DND-41 (cell line): ENCODE measurements at regions not wholly inside any gene's neighbourhood (a gene's known extent, or its start where the extent isn't known, plus 50 kb on each side); places are given as distances from the start of the nearest gene placed in this dataset.

ENCODE experiments used
- ATAC-seq: fragments of 200-7000 bp; cut with Tn5 transposase; 3 replicates; pipeline ENCODE4 v1.9.1; 2021; ENCODE audit warnings: low read depth; ENCODE audit not compliant: insufficient read depth
- DNase-seq: peaks from one replicate; pipeline ENCODE4 v3.0.0-alpha.2; 2020
- H2AFZ ChIP-seq: 2 replicates; pipeline ENCODE4 v1.6.0; 2012; ENCODE audit warnings: low read depth, low read length
- H3K27ac ChIP-seq: 2 replicates; pipeline ENCODE4 v1.5.1; 2012; ENCODE audit warnings: low read length, inconsistent platforms
- H3K27me3 ChIP-seq: fragments of 200-600 bp; sonication (generic); 2 replicates; pipeline ENCODE4 v1.6.0; 2012; ENCODE audit warnings: low read length, mild to moderate bottlenecking, inconsistent platforms; ENCODE audit not compliant: insufficient read depth, poor library complexity
- H3K36me3 ChIP-seq: 2 replicates; pipeline ENCODE4 v1.5.1; 2012; ENCODE audit warnings: low read length, inconsistent platforms; ENCODE audit not compliant: insufficient read depth
- H3K4me1 ChIP-seq: 2 replicates; pipeline ENCODE4 v1.5.1; 2012; ENCODE audit warnings: mild to moderate bottlenecking, low read length; ENCODE audit not compliant: insufficient read depth
- H3K4me2 ChIP-seq: 2 replicates; pipeline ENCODE4 v1.6.0; 2012; ENCODE audit warnings: mild to moderate bottlenecking, moderate library complexity, low read length, inconsistent platforms; ENCODE audit not compliant: insufficient read depth
- H3K4me3 ChIP-seq, 2 experiments: fragments of 200-600 bp in 1 of 2; shearing (Covaris generic) in 1 of 2; 2 replicates each; pipeline ENCODE4 v1.5.1; 2012 to 2016; ENCODE audit warnings: inconsistent platforms in 2 of 2, low read length in 2 of 2, mild to moderate bottlenecking in 2 of 2, low read depth in 1 of 2, moderate library complexity in 1 of 2
- H3K79me2 ChIP-seq: 2 replicates; pipeline ENCODE4 v1.6.0; 2012; ENCODE audit warnings: low read length, inconsistent platforms; ENCODE audit not compliant: insufficient read depth
- H3K9ac ChIP-seq: 2 replicates; pipeline ENCODE4 v1.6.0; 2012; ENCODE audit warnings: low read depth, mild to moderate bottlenecking, inconsistent platforms, low read length, moderate library complexity
- H3K9me3 ChIP-seq: 2 replicates; pipeline ENCODE4 v1.5.1; 2012; ENCODE audit warnings: low read length, moderate library complexity, mild to moderate bottlenecking, inconsistent platforms; ENCODE audit not compliant: insufficient read depth, severe bottlenecking
- H4K20me1 ChIP-seq: 2 replicates; pipeline ENCODE4 v1.6.0; 2012; ENCODE audit warnings: low read length; ENCODE audit not compliant: insufficient read depth
- EZH2 ChIP-seq: IDR thresholded peaks from 3 replicates; pipeline ENCODE4 v1.6.1; 2012; ENCODE audit warnings: borderline replicate concordance, low read depth, mild to moderate bottlenecking, moderate library complexity, low read length, inconsistent platforms; ENCODE audit not compliant: severe bottlenecking
- TF ChIP-seq, protein P1 (sequence below): IDR thresholded peaks from 2 replicates; pipeline ENCODE4 v1.5.1; 2012; ENCODE audit warnings: borderline replicate concordance, low read length, moderate library complexity, mild to moderate bottlenecking; ENCODE audit not compliant: poor library complexity, severe bottlenecking; ENCODE audit errors: extremely low read depth

DNA sequence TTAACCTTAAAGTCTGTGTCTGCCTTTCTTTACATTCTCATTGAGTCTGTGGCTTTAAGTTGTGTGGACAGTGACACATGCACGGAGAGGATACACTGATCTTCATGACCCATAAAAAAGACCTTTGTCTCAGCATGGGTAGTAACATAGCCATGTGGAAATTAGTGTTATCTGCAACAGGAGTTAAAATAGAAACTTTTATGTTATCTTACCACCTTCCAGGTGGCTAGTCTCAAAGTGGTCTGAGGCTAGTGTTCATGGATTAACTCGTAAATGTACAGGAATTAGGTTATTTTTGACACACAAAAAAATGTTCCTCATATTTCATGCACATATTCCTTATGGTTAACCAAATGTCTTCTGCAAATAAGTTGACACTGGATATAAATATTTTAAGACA, 607.0 kb downstream of the ISL1 start:
- H3K27me3 ChIP-seq = no peaks in the 10 kb centered on the region
- ATAC-seq (no peak), DNase-seq (no peak)
- H3K4me3 ChIP-seq = no peak overlapping the region
- no peaks in the 10 kb centered on the region for H3K79me2 ChIP-seq
- H3K9me3 ChIP-seq = no peaks in the 10 kb centered on the region
- no peak overlapping the region for H3K27ac ChIP-seq
- H2AFZ ChIP-seq = no peak overlapping the region
- TF ChIP-seq EZH2 = no peak
- TF ChIP-seq, protein P1, sequence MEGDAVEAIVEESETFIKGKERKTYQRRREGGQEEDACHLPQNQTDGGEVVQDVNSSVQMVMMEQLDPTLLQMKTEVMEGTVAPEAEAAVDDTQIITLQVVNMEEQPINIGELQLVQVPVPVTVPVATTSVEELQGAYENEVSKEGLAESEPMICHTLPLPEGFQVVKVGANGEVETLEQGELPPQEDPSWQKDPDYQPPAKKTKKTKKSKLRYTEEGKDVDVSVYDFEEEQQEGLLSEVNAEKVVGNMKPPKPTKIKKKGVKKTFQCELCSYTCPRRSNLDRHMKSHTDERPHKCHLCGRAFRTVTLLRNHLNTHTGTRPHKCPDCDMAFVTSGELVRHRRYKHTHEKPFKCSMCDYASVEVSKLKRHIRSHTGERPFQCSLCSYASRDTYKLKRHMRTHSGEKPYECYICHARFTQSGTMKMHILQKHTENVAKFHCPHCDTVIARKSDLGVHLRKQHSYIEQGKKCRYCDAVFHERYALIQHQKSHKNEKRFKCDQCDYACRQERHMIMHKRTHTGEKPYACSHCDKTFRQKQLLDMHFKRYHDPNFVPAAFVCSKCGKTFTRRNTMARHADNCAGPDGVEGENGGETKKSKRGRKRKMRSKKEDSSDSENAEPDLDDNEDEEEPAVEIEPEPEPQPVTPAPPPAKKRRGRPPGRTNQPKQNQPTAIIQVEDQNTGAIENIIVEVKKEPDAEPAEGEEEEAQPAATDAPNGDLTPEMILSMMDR = no peak
- H3K4me2 ChIP-seq = no peak overlapping the region
- H3K9ac ChIP-seq = no peak overlapping the region
- no peaks in the 10 kb centered on the region for H3K4me1 ChIP-seq
- no peaks in the 10 kb centered on the region for H4K20me1 ChIP-seq
- H3K36me3 ChIP-seq = no peaks in the 10 kb centered on the region

DNA sequence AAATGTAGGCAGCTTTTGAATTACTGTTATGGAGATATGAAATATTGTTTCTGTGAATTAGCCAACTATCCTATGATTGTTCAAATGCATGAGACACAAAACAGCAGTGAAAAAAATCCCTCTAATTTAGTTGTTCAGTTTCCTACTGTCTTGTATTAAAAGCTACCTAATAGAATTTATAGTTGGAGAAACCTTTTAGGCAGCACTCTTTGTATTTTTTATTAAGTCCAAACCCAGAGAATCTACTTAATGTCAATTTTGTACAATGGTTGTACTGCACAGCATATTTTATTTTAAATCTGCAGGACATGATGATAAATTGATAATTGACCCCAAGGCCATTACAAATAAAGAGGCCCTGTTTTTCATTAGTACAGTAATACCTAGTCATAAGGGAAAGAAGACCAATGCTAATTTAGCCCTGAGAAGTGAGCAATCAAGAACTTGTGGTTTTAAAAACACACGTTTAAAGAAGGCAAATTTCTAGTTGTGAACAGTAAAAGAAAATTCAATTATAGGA, 607.5 kb downstream of the ISL1 start:
- no peak overlapping the region for H3K27ac ChIP-seq
- H3K4me1 ChIP-seq = no peaks in the 10 kb centered on the region
- no peaks in the 10 kb centered on the region for H3K79me2 ChIP-seq
- no peak for DNase-seq
- no peaks in the 10 kb centered on the region for H3K9me3 ChIP-seq
- H3K36me3 ChIP-seq = no peaks in the 10 kb centered on the region
- TF ChIP-seq EZH2 = no peak
- TF ChIP-seq, protein P1 = no peak
- ATAC-seq = no peak
- no peak overlapping the region for H3K4me3 ChIP-seq
- no peaks in the 10 kb centered on the region for H4K20me1 ChIP-seq
- H3K9ac ChIP-seq = no peak overlapping the region
- no peak overlapping the region for H2AFZ ChIP-seq
- H3K27me3 ChIP-seq = no peaks in the 10 kb centered on the region
- no peak overlapping the region for H3K4me2 ChIP-seq

DNA sequence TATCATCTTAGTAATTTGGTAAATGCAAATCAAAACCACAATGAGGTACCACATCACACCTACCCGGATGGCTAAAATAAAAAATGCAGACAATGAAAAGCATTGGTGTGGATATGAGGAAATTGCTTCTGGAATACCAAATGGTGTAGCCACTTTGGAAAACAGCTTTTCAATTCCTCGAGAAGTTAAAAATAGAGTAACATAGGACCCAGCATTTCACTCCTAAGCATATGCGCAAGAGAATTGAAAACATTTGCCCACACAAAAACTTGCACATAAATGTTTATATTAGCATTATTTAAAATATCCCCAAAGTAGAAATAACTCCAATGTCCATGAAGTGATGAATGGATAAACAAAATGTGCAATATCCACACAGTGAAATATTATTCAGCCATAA, 608.7 kb downstream of the ISL1 start:
- Histone ChIP-seq H3K79me2 (no peaks in the 10 kb centered on the region), H3K4me2 (no peak overlapping the region), H3K36me3 (no peaks in the 10 kb centered on the region), H3K9me3 (no peaks in the 10 kb centered on the region), H3K4me1 (no peaks in the 10 kb centered on the region), H3K27ac (no peak overlapping the region), H3K9ac (no peak overlapping the region), H4K20me1 (no peaks in the 10 kb centered on the region), H3K4me3 (no peak overlapping the region), H2AFZ (no peak overlapping the region), H3K27me3 (no peaks in the 10 kb centered on the region)
- ATAC-seq = no peak
- no peak for DNase-seq
- no peak for TF ChIP-seq EZH2
- TF ChIP-seq, protein P1 = no peak
